HG03378 (cell line): ENCODE measurements at regions not wholly inside any gene's neighbourhood (a gene's known extent, or its start where the extent isn't known, plus 50 kb on each side); places are given as distances from the start of the nearest gene placed in this dataset.

ENCODE experiments used
- ATAC-seq: cut with Tn5 transposase; IDR thresholded peaks from one replicate; pipeline ENCODE4 v1.9.1; 2021; ENCODE audit warnings: mild to moderate bottlenecking, moderate library complexity; ENCODE audit not compliant: unreplicated experiment

- ATAC-seq: no peak
Measured at GRCh38 chr4:147401221-147401620, 79.7 kb upstream of the EDNRA start.

GRCh38 chr4:147407261-147408045 is 73.4 kb upstream of the EDNRA start:
- ATAC-seq: no peak

GRCh38 chr4:147408189-147408588 is 72.7 kb upstream of the EDNRA start:
- no peak for ATAC-seq

- ATAC-seq: no peak
Measured at GRCh38 chr4:147409350-147409749, 71.5 kb upstream of the EDNRA start.

- ATAC-seq: no peak
Measured at GRCh38 chr4:147418226-147418625, 62.7 kb upstream of the EDNRA start.

GRCh38 chr4:147421456-147421855 is 59.4 kb upstream of the EDNRA start:
- no peak for ATAC-seq

GRCh38 chr4:147423229-147423628 is 57.7 kb upstream of the EDNRA start:
- ATAC-seq: no peak

GRCh38 chr4:147425019-147425418 is 55.9 kb upstream of the EDNRA start:
- ATAC-seq: no peak

- no peak for ATAC-seq
Measured at GRCh38 chr4:147428583-147428982, 52.3 kb upstream of the EDNRA start.

- no peak for ATAC-seq
Measured at GRCh38 chr4:147430111-147430510, 50.8 kb upstream of the EDNRA start.
